OCI-LY1 (cell line): ENCODE measurements at regions not wholly inside any gene's neighbourhood (a gene's known extent, or its start where the extent isn't known, plus 50 kb on each side); places are given as distances from the start of the nearest gene placed in this dataset.
"Not testable (repeated sequence)": the region's sequence is repeated elsewhere in the genome, so short reads cannot be mapped to it uniquely, and the experiment has no call there.

Source experiments
- H2AFZ ChIP-seq: fragments of 200-600 bp; sonication (generic), shearing (Covaris generic); 2 replicates; pipeline ENCODE4 v1.6.0; 2014; ENCODE audit warnings: antibody characterized with exemption, mild to moderate bottlenecking, low read length
- H3F3A ChIP-seq: fragments of 200-600 bp; sonication (generic), shearing (Covaris generic); 2 replicates; pipeline ENCODE4 v1.6.0; 2014; ENCODE audit warnings: mild to moderate bottlenecking, antibody characterized with exemption, low read length, moderate library complexity; ENCODE audit not compliant: insufficient read depth
- H3K27ac ChIP-seq: fragments of 200-600 bp; sonication (generic); 2 replicates; pipeline ENCODE4 v1.5.1; 2014; ENCODE audit warnings: low read length, mixed run types, mild to moderate bottlenecking, low read depth; ENCODE audit not compliant: poor library complexity, severe bottlenecking
- H3K27me3 ChIP-seq: fragments of 200-600 bp; sonication (generic); 2 replicates; pipeline ENCODE4 v1.6.0; 2014; ENCODE audit warnings: antibody characterized with exemption, mild to moderate bottlenecking, low read length, moderate library complexity; ENCODE audit not compliant: insufficient read depth
- H3K36me3 ChIP-seq: fragments of 200-600 bp; sonication (generic); 2 replicates; pipeline ENCODE4 v1.6.1; 2014; ENCODE audit warnings: mild to moderate bottlenecking, antibody characterized with exemption, low read length, moderate library complexity, mixed read lengths; ENCODE audit not compliant: insufficient read depth
- H3K4me1 ChIP-seq: fragments of 200-600 bp; sonication (generic); 2 replicates; pipeline ENCODE4 v1.5.1; 2014; ENCODE audit warnings: mild to moderate bottlenecking, low read length, moderate library complexity; ENCODE audit not compliant: insufficient read depth, severe bottlenecking
- H3K4me2 ChIP-seq: fragments of 200-600 bp; sonication (generic), shearing (Covaris generic); 2 replicates; pipeline ENCODE4 v1.6.1; 2014; ENCODE audit warnings: low read length
- H3K4me3 ChIP-seq: fragments of 200-600 bp; sonication (generic); 2 replicates; pipeline ENCODE4 v1.5.1; 2014; ENCODE audit warnings: low read length, low read depth, mild to moderate bottlenecking, mixed read lengths; ENCODE audit not compliant: poor library complexity, severe bottlenecking
- H3K79me2 ChIP-seq: fragments of 200-600 bp; shearing (Covaris generic); 2 replicates; pipeline ENCODE4 v1.6.1; 2016; ENCODE audit warnings: mixed run types, low read length, mixed read lengths; ENCODE audit not compliant: insufficient read depth
- H3K9ac ChIP-seq: fragments of 200-600 bp; sonication (generic), shearing (Covaris generic); 2 replicates; pipeline ENCODE4 v1.6.1; 2014; ENCODE audit warnings: mild to moderate bottlenecking, low read length, mixed read lengths
- H3K9me2 ChIP-seq: fragments of 200-600 bp; sonication (generic), shearing (Covaris generic); 2 replicates; pipeline ENCODE4 v1.6.1; 2014; ENCODE audit warnings: low read depth, mild to moderate bottlenecking, low read length, mixed read lengths
- H3K9me3 ChIP-seq: fragments of 200-600 bp; shearing (Covaris generic); 2 replicates; pipeline ENCODE4 v1.6.1; 2014; ENCODE audit warnings: low read length, mixed read lengths
- H4K20me1 ChIP-seq: fragments of 200-600 bp; sonication (generic), shearing (Covaris generic); 2 replicates; pipeline ENCODE4 v1.6.0; 2016; ENCODE audit warnings: mild to moderate bottlenecking, low read length; ENCODE audit not compliant: insufficient read depth
- EZH2 ChIP-seq: fragments of 200-600 bp; sonication (generic), shearing (Covaris generic); IDR thresholded peaks from 2 replicates; pipeline ENCODE4 v1.8.0; 2017; ENCODE audit warnings: borderline replicate concordance, mixed run types, mild to moderate bottlenecking, antibody characterized with exemption, low read length, moderate library complexity, mixed read lengths
- TF ChIP-seq, protein P1 (sequence below): fragments of 200-600 bp; sonication (generic), shearing (Covaris generic); IDR thresholded peaks from 2 replicates; pipeline ENCODE4 v1.5.1; 2017; ENCODE audit warnings: mild to moderate bottlenecking, antibody characterized with exemption, low read length, moderate library complexity, mixed read lengths

DNA sequence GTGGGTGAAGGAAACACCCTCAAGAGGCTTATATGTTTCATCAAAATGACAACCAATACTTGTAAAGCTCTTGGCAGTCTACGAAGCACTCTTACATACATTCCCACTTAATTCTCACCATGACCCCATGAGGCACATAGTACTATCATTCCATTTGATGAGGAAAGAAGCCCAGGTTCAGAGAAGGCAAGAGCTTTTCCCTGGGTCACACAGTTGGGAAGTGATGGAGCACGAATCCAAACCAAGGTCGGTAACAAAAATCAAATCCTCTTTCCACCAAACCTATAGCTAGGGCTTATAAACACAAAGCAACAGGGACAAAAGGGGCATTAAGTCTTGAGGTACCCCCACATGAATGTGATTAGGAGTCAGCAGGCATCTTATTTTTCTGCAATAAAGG is 187.1 kb downstream of the UACA start:
- H3K4me3 ChIP-seq: no peak overlapping the region
- H3F3A ChIP-seq: no peaks in the 10 kb centered on the region
- H3K4me2 ChIP-seq: no peak overlapping the region
- H3K4me1 ChIP-seq: no peaks in the 10 kb centered on the region
- H3K9me2 ChIP-seq: no peaks in the 10 kb centered on the region
- H3K27me3 ChIP-seq: peaks cover 7% of the 10 kb centered on the region
- no peak overlapping the region for H3K9ac ChIP-seq
- no peak for TF ChIP-seq EZH2
- TF ChIP-seq, protein P1, sequence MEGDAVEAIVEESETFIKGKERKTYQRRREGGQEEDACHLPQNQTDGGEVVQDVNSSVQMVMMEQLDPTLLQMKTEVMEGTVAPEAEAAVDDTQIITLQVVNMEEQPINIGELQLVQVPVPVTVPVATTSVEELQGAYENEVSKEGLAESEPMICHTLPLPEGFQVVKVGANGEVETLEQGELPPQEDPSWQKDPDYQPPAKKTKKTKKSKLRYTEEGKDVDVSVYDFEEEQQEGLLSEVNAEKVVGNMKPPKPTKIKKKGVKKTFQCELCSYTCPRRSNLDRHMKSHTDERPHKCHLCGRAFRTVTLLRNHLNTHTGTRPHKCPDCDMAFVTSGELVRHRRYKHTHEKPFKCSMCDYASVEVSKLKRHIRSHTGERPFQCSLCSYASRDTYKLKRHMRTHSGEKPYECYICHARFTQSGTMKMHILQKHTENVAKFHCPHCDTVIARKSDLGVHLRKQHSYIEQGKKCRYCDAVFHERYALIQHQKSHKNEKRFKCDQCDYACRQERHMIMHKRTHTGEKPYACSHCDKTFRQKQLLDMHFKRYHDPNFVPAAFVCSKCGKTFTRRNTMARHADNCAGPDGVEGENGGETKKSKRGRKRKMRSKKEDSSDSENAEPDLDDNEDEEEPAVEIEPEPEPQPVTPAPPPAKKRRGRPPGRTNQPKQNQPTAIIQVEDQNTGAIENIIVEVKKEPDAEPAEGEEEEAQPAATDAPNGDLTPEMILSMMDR: no peak
- no peaks in the 10 kb centered on the region for H3K9me3 ChIP-seq
- no peak overlapping the region for H2AFZ ChIP-seq
- no peaks in the 10 kb centered on the region for H3K36me3 ChIP-seq
- no peaks in the 10 kb centered on the region for H3K79me2 ChIP-seq
- H4K20me1 ChIP-seq: no peaks in the 10 kb centered on the region
- H3K27ac ChIP-seq: no peak overlapping the region

DNA sequence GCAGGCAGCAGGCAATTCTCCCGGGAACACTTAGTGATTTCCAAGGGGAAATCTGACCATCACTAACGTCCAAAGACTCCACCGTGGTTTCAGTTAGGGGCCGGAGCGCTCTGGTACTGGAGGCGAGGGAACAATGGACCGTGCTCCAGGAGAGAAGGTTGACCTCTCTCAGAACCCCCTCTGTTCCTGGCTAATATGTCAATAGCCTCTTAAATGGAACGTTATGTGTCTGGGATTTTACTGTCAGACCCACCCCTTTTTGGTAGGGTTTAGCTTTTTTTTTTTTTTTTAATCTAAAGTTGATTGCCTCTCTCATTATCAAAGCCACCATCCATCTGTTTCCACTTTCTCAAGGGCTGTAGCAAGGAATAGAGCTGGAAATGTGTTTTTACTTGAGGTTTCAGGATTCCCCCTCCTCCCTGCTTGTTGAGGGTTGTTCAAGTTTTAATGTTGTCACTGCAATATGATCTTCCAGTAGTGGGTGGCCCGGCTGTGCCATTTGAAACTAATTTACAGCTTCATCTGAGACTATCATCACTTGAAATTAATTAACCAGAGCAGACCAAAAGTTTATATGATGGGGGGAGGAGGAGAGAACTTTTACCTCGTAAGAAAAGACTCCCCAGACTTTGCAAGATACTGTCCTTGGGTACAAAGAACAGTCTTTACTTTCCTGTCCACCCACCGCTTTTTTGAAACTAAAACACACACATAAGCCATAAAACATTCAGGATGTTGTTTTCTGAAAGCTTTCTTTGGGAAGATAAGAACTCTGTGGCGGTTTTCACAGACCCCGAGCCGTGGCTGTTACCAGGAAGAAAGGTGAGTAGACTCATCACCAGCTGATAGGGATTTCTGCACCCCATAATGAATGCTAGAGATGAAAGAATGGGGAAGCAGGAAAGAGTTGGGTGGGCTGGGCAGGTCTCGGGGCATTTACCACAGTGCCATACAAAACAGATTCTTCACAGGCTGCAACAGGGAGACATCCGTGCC is 187.8 kb downstream of the UACA start:
- no peak overlapping the region for H3K27ac ChIP-seq
- H3K27me3 ChIP-seq: peaks cover 7% of the 10 kb centered on the region
- TF ChIP-seq EZH2: no peak
- TF ChIP-seq, protein P1: no peak
- H3K4me2 ChIP-seq: no peak overlapping the region
- no peak overlapping the region for H3K4me3 ChIP-seq
- H4K20me1 ChIP-seq: no peaks in the 10 kb centered on the region
- no peak overlapping the region for H2AFZ ChIP-seq
- no peak overlapping the region for H3K9ac ChIP-seq
- H3K79me2 ChIP-seq: no peaks in the 10 kb centered on the region
- H3K9me3 ChIP-seq: no peaks in the 10 kb centered on the region
- no peaks in the 10 kb centered on the region for H3F3A ChIP-seq
- no peaks in the 10 kb centered on the region for H3K36me3 ChIP-seq
- no peaks in the 10 kb centered on the region for H3K9me2 ChIP-seq
- no peaks in the 10 kb centered on the region for H3K4me1 ChIP-seq

DNA sequence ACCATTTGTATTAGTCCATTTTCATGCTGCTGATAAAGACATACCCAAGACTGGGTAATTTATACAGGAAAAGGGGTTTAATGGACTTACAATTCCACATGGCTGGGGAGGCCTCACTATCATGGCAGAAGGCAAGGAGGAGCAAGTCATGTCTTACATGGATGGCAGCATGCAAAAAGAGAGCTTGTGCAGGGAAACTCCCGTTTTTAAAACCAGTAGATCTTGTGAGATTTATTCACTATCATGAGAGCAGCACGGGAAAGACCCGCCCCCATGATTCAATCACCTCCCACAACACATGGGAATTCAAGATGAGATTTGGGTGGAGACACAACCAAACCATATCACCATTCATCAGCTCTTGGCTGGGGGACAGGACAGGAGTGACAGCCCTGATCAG is 189.0 kb downstream of the UACA start:
- H3K4me2 ChIP-seq, H3F3A ChIP-seq, H3K36me3 ChIP-seq, H3K27ac ChIP-seq, H3K4me3 ChIP-seq, H3K79me2 ChIP-seq, H3K9me3 ChIP-seq, H3K4me1 ChIP-seq, H3K27me3 ChIP-seq, H2AFZ ChIP-seq, H4K20me1 ChIP-seq, H3K9me2 ChIP-seq, H3K9ac ChIP-seq: not testable (repeated sequence)
